SK-N-SH (cell line): ENCODE measurements at regions not wholly inside any gene's neighbourhood (a gene's known extent, or its start where the extent isn't known, plus 50 kb on each side); places are given as distances from the start of the nearest gene placed in this dataset.

ENCODE experiments used
- CTCF ChIA-PET: fragments of 300-600, 350-600 bp; formaldehyde crosslinking; extraction: SDS; loops from one replicate; lab custom pipeline; 2021; lab: Yijun Ruan, JAX
- POLR2A ChIA-PET: fragments of 350-600 bp; sonication (Branson Sonifier 250); formaldehyde crosslinking; extraction: SDS; loops from one replicate; lab custom pipeline; 2020; ENCODE audit warnings: antibody characterized with exemption, inconsistent platforms; lab: Yijun Ruan, JAX
- DNase-seq: peaks from one replicate; pipeline ENCODE4 v3.0.0; 2012
- H2AFZ ChIP-seq: fragments of 200-600 bp; sonication (generic); 2 replicates; pipeline ENCODE4 v1.8.1; 2016; ENCODE audit warnings: antibody characterized with exemption, mild to moderate bottlenecking, low read depth
- H3F3A ChIP-seq: fragments of 200-600 bp; sonication (generic); replicated peaks from 2 replicates; pipeline ENCODE3; 2016; ENCODE audit warnings: antibody characterized with exemption, mild to moderate bottlenecking; ENCODE audit not compliant: insufficient read depth
- H3K27ac ChIP-seq, 2 experiments: fragments of 200-500 bp in 1 of 2; fragments of 200-600 bp in 1 of 2; sonication (Bioruptor generic) in 1 of 2; sonication (generic), shearing (Covaris generic) in 1 of 2; 2 replicates each; pipeline versions ENCODE4 v1.5.1 to v1.6.1; 2014 to 2016; ENCODE audit warnings: low read depth in 2 of 2, inconsistent platforms in 1 of 2, low read length in 1 of 2, mild to moderate bottlenecking in 1 of 2, mixed read lengths in 1 of 2
- H3K27me3 ChIP-seq: fragments of 200-600 bp; sonication (generic), shearing (Covaris generic); 2 replicates; pipeline ENCODE4 v1.6.1; 2016; ENCODE audit warnings: mixed run types; ENCODE audit not compliant: insufficient read depth
- H3K36me3 ChIP-seq, 2 experiments: fragments of 200-500 bp in 1 of 2; fragments of 200-600 bp in 1 of 2; sonication (Bioruptor generic) in 1 of 2; sonication (generic) in 1 of 2; replicated peaks in 1 of 2; 2 replicates each; pipeline versions ENCODE3 to v1.5.1; 2014 to 2016; ENCODE audit warnings: low read length in 1 of 2, mild to moderate bottlenecking in 1 of 2; ENCODE audit not compliant: insufficient read depth in 2 of 2, control insufficient read depth in 1 of 2
- H3K4me1 ChIP-seq, 2 experiments: fragments of 200-500 bp in 1 of 2; fragments of 200-600 bp in 1 of 2; sonication (Bioruptor generic) in 1 of 2; sonication (generic), shearing (Covaris generic) in 1 of 2; 2 replicates each; pipeline versions ENCODE4 v1.5.1 to v1.6.1; 2014 to 2016; ENCODE audit warnings: low read depth in 1 of 2, low read length in 1 of 2, mixed run types in 1 of 2; ENCODE audit not compliant: insufficient read depth in 2 of 2, control insufficient read depth in 1 of 2
- H3K4me2 ChIP-seq: fragments of 200-600 bp; sonication (generic), shearing (Covaris generic); 2 replicates; pipeline ENCODE4 v1.6.1; 2017; ENCODE audit warnings: mixed run types
- H3K4me3 ChIP-seq, 2 experiments: fragments of 200-500 bp in 1 of 2; fragments of 200-600 bp in 1 of 2; sonication (Bioruptor generic) in 1 of 2; sonication (generic), shearing (Covaris generic) in 1 of 2; 2 replicates each; pipeline versions ENCODE4 v1.5.1 to v1.8.1; 2014 to 2016; ENCODE audit warnings: low read depth in 2 of 2, inconsistent platforms in 1 of 2, low read length in 1 of 2, mild to moderate bottlenecking in 1 of 2, mixed read lengths in 1 of 2, moderate library complexity in 1 of 2
- H3K79me2 ChIP-seq: fragments of 200-600 bp; sonication (generic); 2 replicates; pipeline ENCODE4 v1.8.1; 2017; ENCODE audit warnings: mild to moderate bottlenecking; ENCODE audit not compliant: insufficient read depth
- H3K9ac ChIP-seq: fragments of 200-600 bp; sonication (generic); 2 replicates; pipeline ENCODE4 v1.6.1; 2017; ENCODE audit warnings: mixed run types
- H3K9me2 ChIP-seq: fragments of 200-600 bp; sonication (generic); 2 replicates; pipeline ENCODE4 v1.6.1; 2017; ENCODE audit warnings: mixed run types
- H3K9me3 ChIP-seq: fragments of 200-600 bp; sonication (generic); 2 replicates; pipeline ENCODE4 v1.6.1; 2017; ENCODE audit warnings: mixed run types, mild to moderate bottlenecking, moderate library complexity
- H4K20me1 ChIP-seq: fragments of 200-600 bp; sonication (generic); 2 replicates; pipeline ENCODE4 v1.6.1; 2017; ENCODE audit warnings: mild to moderate bottlenecking, mixed run types; ENCODE audit not compliant: insufficient read depth
- FOSL2 ChIP-seq: IDR thresholded peaks from 2 replicates; pipeline ENCODE4 v1.4.0; 2012; ENCODE audit warnings: low read depth, mild to moderate bottlenecking, moderate library complexity, borderline replicate concordance
- FOXJ3 ChIP-seq: sonication (generic); formaldehyde crosslinking; IDR thresholded peaks from 2 replicates; pipeline ENCODE4 v1.5.1; 2020; ENCODE audit warnings: mild to moderate bottlenecking, missing genetic modification reagents
- IRF3 ChIP-seq: fragments of 150-350 bp; IDR thresholded peaks from 2 replicates; pipeline ENCODE4 v1.6.1; 2016; ENCODE audit warnings: mild to moderate bottlenecking, low read depth, low read length
- JUND ChIP-seq: IDR thresholded peaks from 2 replicates; pipeline ENCODE4 v1.4.0; 2012
- MEF2A ChIP-seq: IDR thresholded peaks from 2 replicates; pipeline ENCODE4 v1.4.0; 2012; ENCODE audit warnings: low read depth, borderline replicate concordance
- NRF1 ChIP-seq: IDR thresholded peaks from 2 replicates; pipeline ENCODE4 v1.6.1; 2012; ENCODE audit warnings: low read depth, mild to moderate bottlenecking, low read length
- RFX5 ChIP-seq: IDR thresholded peaks from 2 replicates; pipeline ENCODE4 v1.6.1; 2012; ENCODE audit warnings: mild to moderate bottlenecking, improper control_type of control experiment, low read length
- WGBS: methylation state at CpG from one replicate; pipeline ENCODE4 v1.1.6; 2017; ENCODE audit warnings: low lambda C conversion rate; 5-methylcytosine and 5-hydroxymethylcytosine counted together
- TF ChIP-seq, protein P1 (sequence below): IDR thresholded peaks from 2 replicates; pipeline ENCODE4 v1.6.1; 2012; ENCODE audit warnings: mild to moderate bottlenecking, low read depth, low read length, moderate library complexity

- Histone ChIP-seq H3K4me1 (no peaks in the 10 kb centered on the region), H3K9ac (no peak overlapping the region), H3K79me2 (no peaks in the 10 kb centered on the region), H3K9me2 (no peaks in the 10 kb centered on the region), H3K27ac (no peak overlapping the region), H3K4me3 (no peak overlapping the region), H3K4me2 (no peak overlapping the region), H3K9me3 (no peaks in the 10 kb centered on the region), H2AFZ (no peak overlapping the region), H4K20me1 (no peaks in the 10 kb centered on the region), H3F3A (no peaks in the 10 kb centered on the region), H3K36me3 (no peaks in the 10 kb centered on the region), H3K27me3 (no peaks in the 10 kb centered on the region)
- no peak for DNase-seq
- 3% methylated on average over 4 of the region's 4 CpGs for WGBS
- TF ChIP-seq, protein P1, sequence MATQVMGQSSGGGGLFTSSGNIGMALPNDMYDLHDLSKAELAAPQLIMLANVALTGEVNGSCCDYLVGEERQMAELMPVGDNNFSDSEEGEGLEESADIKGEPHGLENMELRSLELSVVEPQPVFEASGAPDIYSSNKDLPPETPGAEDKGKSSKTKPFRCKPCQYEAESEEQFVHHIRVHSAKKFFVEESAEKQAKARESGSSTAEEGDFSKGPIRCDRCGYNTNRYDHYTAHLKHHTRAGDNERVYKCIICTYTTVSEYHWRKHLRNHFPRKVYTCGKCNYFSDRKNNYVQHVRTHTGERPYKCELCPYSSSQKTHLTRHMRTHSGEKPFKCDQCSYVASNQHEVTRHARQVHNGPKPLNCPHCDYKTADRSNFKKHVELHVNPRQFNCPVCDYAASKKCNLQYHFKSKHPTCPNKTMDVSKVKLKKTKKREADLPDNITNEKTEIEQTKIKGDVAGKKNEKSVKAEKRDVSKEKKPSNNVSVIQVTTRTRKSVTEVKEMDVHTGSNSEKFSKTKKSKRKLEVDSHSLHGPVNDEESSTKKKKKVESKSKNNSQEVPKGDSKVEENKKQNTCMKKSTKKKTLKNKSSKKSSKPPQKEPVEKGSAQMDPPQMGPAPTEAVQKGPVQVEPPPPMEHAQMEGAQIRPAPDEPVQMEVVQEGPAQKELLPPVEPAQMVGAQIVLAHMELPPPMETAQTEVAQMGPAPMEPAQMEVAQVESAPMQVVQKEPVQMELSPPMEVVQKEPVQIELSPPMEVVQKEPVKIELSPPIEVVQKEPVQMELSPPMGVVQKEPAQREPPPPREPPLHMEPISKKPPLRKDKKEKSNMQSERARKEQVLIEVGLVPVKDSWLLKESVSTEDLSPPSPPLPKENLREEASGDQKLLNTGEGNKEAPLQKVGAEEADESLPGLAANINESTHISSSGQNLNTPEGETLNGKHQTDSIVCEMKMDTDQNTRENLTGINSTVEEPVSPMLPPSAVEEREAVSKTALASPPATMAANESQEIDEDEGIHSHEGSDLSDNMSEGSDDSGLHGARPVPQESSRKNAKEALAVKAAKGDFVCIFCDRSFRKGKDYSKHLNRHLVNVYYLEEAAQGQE, result no peak
- ChIA-PET CTCF (no interaction called here), POLR2A (no interaction called here)
These were observed 127.6 kb upstream of the FSCB start for GRCh38 chr14:44634692-44635091.

DNA sequence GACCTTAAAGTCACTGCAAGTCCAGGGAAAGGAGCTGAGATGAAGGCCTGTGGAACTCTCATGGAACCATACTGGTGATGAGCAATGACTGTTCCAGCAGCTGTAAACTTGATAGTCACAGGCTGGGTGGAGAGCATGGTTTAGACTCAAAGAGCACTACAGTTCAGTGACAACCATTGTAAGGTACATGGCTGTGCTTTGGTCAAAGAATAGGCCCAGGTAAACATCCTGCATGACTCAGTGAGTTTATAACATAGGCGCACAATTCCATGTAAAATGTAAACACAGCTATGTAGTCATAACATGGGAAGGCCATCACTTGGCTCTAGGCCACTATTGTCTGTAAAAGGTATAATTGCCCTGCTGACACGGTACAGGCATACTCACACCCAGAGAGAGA lies 119.3 kb upstream of the FSCB start:
- H3K79me2 ChIP-seq, result no peaks in the 10 kb centered on the region
- POLR2A ChIA-PET, result no interaction called here
- H3K9me3 ChIP-seq, result no peaks in the 10 kb centered on the region
- H4K20me1 ChIP-seq, result no peaks in the 10 kb centered on the region
- H3K4me2 ChIP-seq, result no peak overlapping the region
- WGBS, result no CpG with 5 or more reads among the region's 2 CpGs
- no peaks in the 10 kb centered on the region for H3F3A ChIP-seq
- H3K36me3 ChIP-seq, result no peaks in the 10 kb centered on the region
- H2AFZ ChIP-seq, result no peak overlapping the region
- no peaks in the 10 kb centered on the region for H3K4me1 ChIP-seq
- H3K27me3 ChIP-seq, result no peaks in the 10 kb centered on the region
- TF ChIP-seq MEF2A (no peak), FOXJ3 (CRISPR knock-in tag) (no peak), IRF3 (no peak), JUND (no peak), FOSL2 (no peak)
- no peak for DNase-seq
- no peak overlapping the region for H3K4me3 ChIP-seq
- H3K9ac ChIP-seq, result no peak overlapping the region
- CTCF ChIA-PET, result no interaction called here
- no peaks in the 10 kb centered on the region for H3K9me2 ChIP-seq
- H3K27ac ChIP-seq, result no peak overlapping the region

- POLR2A ChIA-PET, result no interaction called here
- Histone ChIP-seq H2AFZ (no peak overlapping the region), H3K9ac (no peak overlapping the region), H3K4me2 (no peak overlapping the region), H3F3A (no peaks in the 10 kb centered on the region), H4K20me1 (no peaks in the 10 kb centered on the region), H3K36me3 (no peaks in the 10 kb centered on the region), H3K4me1 (no peaks in the 10 kb centered on the region), H3K9me3 (no peaks in the 10 kb centered on the region), H3K79me2 (no peaks in the 10 kb centered on the region)
- no peak for TF ChIP-seq RFX5
- no peak for TF ChIP-seq NRF1
- TF ChIP-seq, all 33 proteins: peak for 0
- H3K27ac ChIP-seq, result no peak overlapping the region
- DNase-seq, result no peak
- no peaks in the 10 kb centered on the region for H3K27me3 ChIP-seq
- 0% methylated on average over 1 of the region's 1 CpG for WGBS
- H3K9me2 ChIP-seq, result no peaks in the 10 kb centered on the region
- H3K4me3 ChIP-seq, result no peak overlapping the region
- CTCF ChIA-PET, result no interaction called here
These were observed 118.0 kb upstream of the FSCB start for GRCh38 chr14:44625098-44625497.
